HT-29 (cell line): ENCODE measurements at regions not wholly inside any gene's neighbourhood (a gene's known extent, or its start where the extent isn't known, plus 50 kb on each side); places are given as distances from the start of the nearest gene placed in this dataset.
A peak's percentile ranks its signal among the peaks of the same experiment; 100 is the strongest.
"Not testable (repeated sequence)": the region's sequence is repeated elsewhere in the genome, so short reads cannot be mapped to it uniquely, and the experiment has no call there.

Experiments used
- DNase-seq: peaks from one replicate; pipeline ENCODE4 v3.0.0-alpha.2; 2015; ENCODE audit warnings: low spot score

- DNase-seq: no peak
These were observed 538.8 kb downstream of the SOCS6 start for GRCh38 chr18:70827632-70828031.

GRCh38 chr18:70826571-70826970, 537.7 kb downstream of the SOCS6 start:
- no peak for DNase-seq

DNA sequence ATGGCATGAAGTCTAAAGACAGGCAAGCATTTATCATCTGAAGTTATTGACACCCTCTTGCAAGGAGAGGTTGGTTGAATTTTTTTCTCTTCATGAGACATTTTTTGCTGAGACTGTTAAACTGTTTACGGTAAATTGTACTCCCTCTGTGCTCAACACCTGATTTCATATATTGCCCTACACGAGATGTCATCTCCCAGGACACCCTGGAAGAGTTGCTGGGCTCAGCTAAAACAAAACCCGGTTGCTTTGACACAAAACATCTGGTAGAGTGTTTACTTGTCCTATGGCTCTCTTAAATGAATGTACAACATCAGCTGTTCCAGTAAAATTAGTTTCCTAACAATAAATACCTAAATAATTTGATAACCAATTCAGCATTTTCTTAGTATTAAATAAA, 533.8 kb downstream of the SOCS6 start:
- DNase-seq: no peak

DNA sequence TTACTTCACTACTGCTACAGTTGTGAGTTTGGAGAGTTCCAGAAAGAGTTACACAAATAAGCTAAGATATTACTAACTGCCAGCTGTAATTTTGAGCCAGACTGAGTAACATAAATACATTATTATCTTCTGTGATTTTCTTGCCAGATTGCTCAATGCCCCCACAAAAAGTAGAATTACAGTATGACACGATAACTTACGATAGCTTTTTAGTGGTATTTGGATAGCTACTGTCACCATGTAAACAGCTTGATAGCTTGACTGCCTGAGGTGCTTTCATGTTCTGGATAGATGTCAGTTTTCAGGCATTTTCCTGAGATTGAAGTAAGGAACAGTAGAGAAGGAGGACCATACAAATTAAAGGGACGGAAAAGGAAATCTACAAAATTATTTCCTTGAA, 533.3 kb downstream of the SOCS6 start:
- DNase-seq: no peak

DNA sequence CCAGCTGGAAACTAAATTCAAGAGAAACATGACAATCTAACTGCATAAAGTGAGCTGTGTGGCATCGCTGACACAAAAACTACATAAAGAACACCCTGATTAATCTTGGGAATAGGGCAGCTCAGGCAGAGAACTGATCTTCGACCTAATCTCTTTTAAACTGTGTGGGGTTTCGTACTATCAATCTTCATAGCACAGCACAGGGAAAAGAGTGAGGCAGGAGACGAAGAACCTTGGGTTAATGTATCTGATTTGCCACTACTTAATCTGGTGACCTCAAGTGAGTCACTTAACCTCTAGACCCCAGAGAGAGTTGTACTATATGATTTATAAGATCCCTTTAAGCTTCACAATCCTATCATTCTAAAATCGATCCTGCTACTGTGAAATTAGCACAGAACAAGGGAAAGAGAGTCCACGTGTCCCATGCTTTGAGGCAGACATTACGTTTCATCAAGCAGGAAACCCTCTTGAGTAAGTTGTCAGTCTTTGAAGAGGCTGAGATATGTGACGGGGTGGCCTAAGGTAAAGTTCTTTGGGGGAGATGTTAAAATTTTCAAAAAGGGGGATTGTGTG, 519.7 kb downstream of the SOCS6 start:
- DNase-seq: no peak

DNA sequence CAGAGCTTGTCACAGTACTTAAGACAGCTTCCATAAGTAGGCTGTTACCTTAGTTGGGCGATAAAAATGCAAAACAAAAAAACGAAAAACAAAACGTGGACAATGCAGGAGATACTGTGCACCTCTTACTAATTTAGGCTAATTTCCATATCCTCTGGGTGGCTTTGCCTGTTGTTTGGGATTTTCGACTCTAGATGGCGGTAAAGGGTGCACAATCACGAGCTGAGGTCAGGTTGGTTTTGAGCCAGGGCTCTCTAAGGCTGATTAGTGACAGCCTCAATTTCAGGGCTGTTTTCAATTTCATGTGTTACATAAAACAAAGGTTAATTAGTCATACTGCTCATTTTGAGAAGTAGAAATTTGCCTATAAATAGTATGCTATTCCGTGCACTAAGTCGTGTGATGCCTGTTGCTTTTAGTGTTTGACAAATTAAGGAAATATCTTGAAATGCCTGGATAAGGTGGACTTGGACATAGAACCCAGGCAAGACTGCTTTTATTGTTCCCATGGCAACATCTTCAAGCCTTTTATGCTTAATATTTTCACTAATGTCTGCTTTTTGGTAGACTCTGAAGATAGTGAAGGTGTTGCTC, 493.1 kb downstream of the SOCS6 start:
- peak; percentile 58 for DNase-seq

DNA sequence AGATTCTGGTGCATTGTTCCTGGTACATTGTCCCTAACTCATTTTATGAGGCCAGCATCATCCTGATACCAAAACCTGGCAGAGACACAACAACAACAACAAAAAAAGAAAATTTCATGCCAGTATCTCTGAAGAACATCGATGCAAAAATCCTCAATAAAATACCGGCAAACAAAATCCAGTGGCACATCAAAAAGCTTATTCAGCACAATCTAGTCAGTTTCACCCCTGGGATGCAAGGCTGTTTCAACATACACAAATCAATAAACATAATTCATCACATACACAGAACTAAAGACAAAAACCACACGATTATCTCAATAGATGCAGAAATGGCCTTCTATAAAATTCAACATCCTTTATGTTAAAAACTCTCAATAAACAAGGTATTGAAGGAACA, 477.4 kb downstream of the SOCS6 start:
- not testable (repeated sequence) for DNase-seq

DNA sequence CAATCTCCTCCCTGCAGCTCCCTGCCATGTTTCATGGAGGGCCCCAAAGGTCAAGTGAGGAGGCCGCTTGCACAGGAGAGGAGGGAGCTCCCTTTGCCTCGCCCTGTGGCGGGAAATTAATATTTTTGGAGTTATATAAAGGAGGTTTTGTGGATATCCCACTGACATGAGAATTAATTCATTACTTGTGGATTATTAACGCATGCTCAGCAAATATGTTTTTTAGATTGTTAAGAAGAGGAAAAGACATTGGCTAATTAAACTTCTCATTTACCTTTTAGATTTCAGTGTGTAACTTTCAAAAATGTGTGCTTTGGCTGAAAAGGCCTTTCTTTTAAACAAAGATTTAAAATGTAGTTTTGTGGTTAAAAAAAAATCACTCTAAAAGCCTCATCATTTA, 474.0 kb downstream of the SOCS6 start:
- DNase-seq: no peak

- no peak for DNase-seq
These were observed 469.9 kb downstream of the SOCS6 start for GRCh38 chr18:70758780-70759179.

DNA sequence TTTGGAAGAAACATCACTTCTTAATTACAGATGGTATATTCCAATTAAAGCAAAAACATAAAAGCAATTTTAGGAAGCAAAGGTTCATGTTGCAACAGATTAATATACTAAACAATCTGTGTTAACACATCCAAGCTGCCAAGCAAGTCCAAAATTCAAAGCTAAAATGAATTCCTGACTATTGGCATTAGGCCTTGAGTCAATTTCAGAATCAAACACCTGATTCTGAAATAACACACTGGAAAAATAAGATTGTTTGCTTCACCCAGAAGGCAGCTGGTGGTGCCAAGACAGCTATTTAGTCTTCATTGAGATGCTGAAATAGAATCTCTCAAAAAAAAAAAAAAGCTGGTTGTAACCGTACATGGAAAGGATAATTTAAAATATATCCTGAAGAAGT, 465.6 kb downstream of the SOCS6 start:
- no peak for DNase-seq

DNA sequence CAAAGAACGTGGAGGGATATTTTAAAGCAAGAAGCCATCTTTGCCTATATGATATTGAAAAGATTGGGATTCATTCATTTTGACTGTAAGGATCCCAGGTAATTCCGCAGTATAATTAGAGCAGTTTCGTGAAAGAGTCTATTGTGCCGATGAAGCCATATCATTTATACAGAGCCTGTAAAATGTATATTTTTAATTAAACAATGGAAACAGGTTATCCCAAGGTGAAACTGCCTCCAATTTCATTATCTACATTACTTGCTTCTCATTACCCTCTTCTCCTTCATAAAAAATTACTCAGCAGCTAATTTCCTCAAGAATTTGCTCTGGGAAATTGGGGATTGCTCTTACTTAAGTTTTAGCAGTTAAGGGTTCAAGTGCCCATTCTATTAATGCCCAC, 444.1 kb downstream of the SOCS6 start:
- DNase-seq: no peak

- no peak for DNase-seq
These were observed 443.3 kb downstream of the SOCS6 start for GRCh38 chr18:70732188-70732587.

GRCh38 chr18:70720607-70721006, 431.8 kb downstream of the SOCS6 start:
- DNase-seq: no peak

- no peak for DNase-seq
These were observed 420.9 kb downstream of the SOCS6 start for GRCh38 chr18:70709720-70710119.

DNA sequence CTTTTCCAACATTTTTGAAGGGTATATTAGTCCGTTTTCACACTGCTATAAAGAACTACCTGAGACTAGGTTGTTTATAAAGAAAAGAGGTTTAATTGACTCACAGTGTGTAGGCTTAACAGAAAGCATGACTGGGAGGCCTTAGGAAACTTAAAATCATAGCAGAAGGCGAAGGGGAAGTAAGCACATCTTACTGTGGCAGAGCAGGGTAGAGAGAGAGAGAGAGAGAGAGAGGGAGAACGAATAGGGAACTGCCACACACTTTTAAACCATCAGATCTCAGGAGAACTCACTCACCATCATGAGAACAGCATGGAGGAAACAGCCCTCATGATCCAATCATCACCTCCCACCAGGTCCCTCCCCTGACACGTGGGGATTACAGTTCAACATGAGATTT, 420.3 kb downstream of the SOCS6 start:
- DNase-seq: no peak

GRCh38 chr18:70705831-70706416, 417.1 kb downstream of the SOCS6 start:
- no peak for DNase-seq

GRCh38 chr18:70700496-70700895, 411.7 kb downstream of the SOCS6 start:
- no peak for DNase-seq

GRCh38 chr18:70698574-70698973, 409.7 kb downstream of the SOCS6 start:
- no peak for DNase-seq

- no peak for DNase-seq
These were observed 404.4 kb downstream of the SOCS6 start for GRCh38 chr18:70693246-70693645.

GRCh38 chr18:70689765-70690164, 400.9 kb downstream of the SOCS6 start:
- not testable (repeated sequence) for DNase-seq

- no peak for DNase-seq
These were observed 399.4 kb downstream of the SOCS6 start for GRCh38 chr18:70688286-70688685.

GRCh38 chr18:70684821-70685220, 396.0 kb downstream of the SOCS6 start:
- no peak for DNase-seq

GRCh38 chr18:70683263-70683662, 394.4 kb downstream of the SOCS6 start:
- no peak for DNase-seq

GRCh38 chr18:70674896-70675295, 386.1 kb downstream of the SOCS6 start:
- no peak for DNase-seq
